HFFc6 (cell line): ENCODE measurements at regions not wholly inside any gene's neighbourhood (a gene's known extent, or its start where the extent isn't known, plus 50 kb on each side); places are given as distances from the start of the nearest gene placed in this dataset.

Experiments used
- DNase-seq: peaks from one replicate; pipeline ENCODE4 v3.0.0-alpha.2; 2018
- H3K27ac Mint-ChIP-seq: 2 replicates; pipeline ENCODE4 v1.8.0; 2020; ENCODE audit warnings: mild to moderate bottlenecking, mixed read lengths
- H3K27me3 Mint-ChIP-seq: 2 replicates; pipeline ENCODE4 v1.8.0; 2021; ENCODE audit warnings: mild to moderate bottlenecking, moderate library complexity, mixed read lengths; ENCODE audit not compliant: insufficient read depth
- H3K36me3 Mint-ChIP-seq: 2 replicates; pipeline ENCODE4 v1.8.0; 2021; ENCODE audit warnings: low read depth, mixed read lengths
- H3K4me1 Mint-ChIP-seq: 2 replicates; pipeline ENCODE4 v1.8.0; 2020; ENCODE audit warnings: low read depth, mixed read lengths
- H3K4me3 Mint-ChIP-seq: 2 replicates; pipeline ENCODE4 v1.8.0; 2020; ENCODE audit warnings: mild to moderate bottlenecking, moderate library complexity, mixed read lengths
- H3K9me3 Mint-ChIP-seq: 2 replicates; pipeline ENCODE4 v1.8.0; 2020; ENCODE audit warnings: mild to moderate bottlenecking, mixed read lengths
- TF ChIP-seq, protein P1 (sequence below): fragments of 200-600 bp; sonication (generic); IDR thresholded peaks from 2 replicates; pipeline ENCODE4 v1.5.0; 2021; ENCODE audit warnings: antibody characterized with exemption, mild to moderate bottlenecking

DNA sequence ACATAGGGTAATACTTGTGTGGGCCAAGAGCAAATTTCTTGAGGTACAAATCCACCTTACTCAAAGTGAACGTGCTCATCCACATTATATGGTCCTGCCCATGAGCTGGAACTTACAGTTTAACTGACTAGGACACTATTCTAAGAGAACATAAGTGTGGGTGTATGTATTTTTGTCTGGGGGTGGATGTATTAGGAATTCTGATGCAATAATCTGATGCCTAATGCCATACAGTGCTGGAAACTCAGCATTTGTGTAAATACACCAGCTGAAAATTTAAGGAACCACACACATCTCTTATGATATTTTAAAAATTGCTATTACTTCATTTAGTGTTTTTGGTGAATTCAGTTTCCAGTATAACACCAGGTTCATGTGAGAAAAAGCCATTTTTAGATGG is 1350.7 kb downstream of the ZPLD1 start:
- Mint-ChIP-seq H3K4me3 (no peak overlapping the region), H3K27me3 (no peaks in the 10 kb centered on the region), H3K27ac (no peak overlapping the region), H3K9me3 (peaks cover 20% of the 10 kb centered on the region; the same call in 1 of the 2 replicates), H3K4me1 (no peaks in the 10 kb centered on the region), H3K36me3 (no peaks in the 10 kb centered on the region)
- TF ChIP-seq, protein P1, sequence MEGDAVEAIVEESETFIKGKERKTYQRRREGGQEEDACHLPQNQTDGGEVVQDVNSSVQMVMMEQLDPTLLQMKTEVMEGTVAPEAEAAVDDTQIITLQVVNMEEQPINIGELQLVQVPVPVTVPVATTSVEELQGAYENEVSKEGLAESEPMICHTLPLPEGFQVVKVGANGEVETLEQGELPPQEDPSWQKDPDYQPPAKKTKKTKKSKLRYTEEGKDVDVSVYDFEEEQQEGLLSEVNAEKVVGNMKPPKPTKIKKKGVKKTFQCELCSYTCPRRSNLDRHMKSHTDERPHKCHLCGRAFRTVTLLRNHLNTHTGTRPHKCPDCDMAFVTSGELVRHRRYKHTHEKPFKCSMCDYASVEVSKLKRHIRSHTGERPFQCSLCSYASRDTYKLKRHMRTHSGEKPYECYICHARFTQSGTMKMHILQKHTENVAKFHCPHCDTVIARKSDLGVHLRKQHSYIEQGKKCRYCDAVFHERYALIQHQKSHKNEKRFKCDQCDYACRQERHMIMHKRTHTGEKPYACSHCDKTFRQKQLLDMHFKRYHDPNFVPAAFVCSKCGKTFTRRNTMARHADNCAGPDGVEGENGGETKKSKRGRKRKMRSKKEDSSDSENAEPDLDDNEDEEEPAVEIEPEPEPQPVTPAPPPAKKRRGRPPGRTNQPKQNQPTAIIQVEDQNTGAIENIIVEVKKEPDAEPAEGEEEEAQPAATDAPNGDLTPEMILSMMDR: no peak
- no peak for DNase-seq

DNA sequence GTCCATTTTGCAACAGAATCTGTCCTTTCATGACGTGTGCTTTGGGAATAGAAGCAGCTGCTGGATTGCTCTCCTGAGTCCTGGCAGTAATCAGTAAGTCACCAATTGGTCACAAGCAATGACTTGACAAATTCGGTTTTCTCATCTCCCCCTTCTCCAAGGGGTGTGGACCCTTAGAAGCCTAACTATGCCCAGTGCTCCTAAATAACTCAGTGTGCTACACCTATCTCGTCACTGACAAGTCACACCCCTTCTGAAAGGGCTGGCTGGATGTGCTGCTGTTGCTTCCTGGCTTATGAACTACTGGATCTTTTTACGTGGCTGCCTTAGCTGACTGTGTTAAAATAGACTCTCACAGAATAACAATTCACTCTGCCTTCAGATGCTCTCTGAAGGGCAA is 1351.5 kb downstream of the ZPLD1 start:
- TF ChIP-seq, protein P1: no peak
- Mint-ChIP-seq H3K36me3 (no peaks in the 10 kb centered on the region), H3K27ac (no peak overlapping the region), H3K4me1 (no peaks in the 10 kb centered on the region), H3K27me3 (no peaks in the 10 kb centered on the region), H3K9me3 (peaks cover 20% of the 10 kb centered on the region; the same call in 1 of the 2 replicates), H3K4me3 (no peak overlapping the region)
- no peak for DNase-seq

GRCh38 chr3:103787164-103787871 is 1352.5 kb downstream of the ZPLD1 start:
- H3K4me3 Mint-ChIP-seq: no peak overlapping the region
- H3K9me3 Mint-ChIP-seq: peaks cover 20% of the 10 kb centered on the region; the same call in 1 of the 2 replicates
- TF ChIP-seq, protein P1: no peak
- H3K36me3 Mint-ChIP-seq: no peaks in the 10 kb centered on the region
- no peak overlapping the region for H3K27ac Mint-ChIP-seq
- H3K27me3 Mint-ChIP-seq: no peaks in the 10 kb centered on the region
- H3K4me1 Mint-ChIP-seq: no peaks in the 10 kb centered on the region
- DNase-seq: no peak

DNA sequence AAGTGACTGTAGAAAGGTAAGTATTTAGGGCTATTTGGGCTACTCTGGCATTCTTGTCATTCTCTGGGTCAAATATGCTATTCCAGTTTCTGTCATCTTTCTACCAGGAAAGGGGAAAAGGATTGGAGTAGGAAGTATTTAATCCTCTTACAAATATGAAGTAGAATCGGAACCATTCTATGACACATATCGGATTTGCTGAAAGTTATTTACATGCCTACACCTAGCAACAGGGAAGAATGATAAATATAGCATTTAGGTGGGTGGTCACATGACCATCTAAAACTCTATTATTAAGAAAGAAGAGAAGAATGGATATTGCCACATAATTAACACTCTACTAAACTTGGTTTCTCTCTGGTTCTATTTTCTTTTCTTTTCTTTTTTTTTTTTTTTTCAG is 1353.1 kb downstream of the ZPLD1 start:
- Mint-ChIP-seq H3K4me3 (no peak overlapping the region), H3K9me3 (peaks cover 20% of the 10 kb centered on the region; the same call in 1 of the 2 replicates), H3K4me1 (no peaks in the 10 kb centered on the region), H3K27me3 (no peaks in the 10 kb centered on the region), H3K27ac (no peak overlapping the region), H3K36me3 (no peaks in the 10 kb centered on the region)
- no peak for DNase-seq
- TF ChIP-seq, protein P1: no peak

GRCh38 chr3:103791786-103792515 is 1357.1 kb downstream of the ZPLD1 start:
- H3K4me1 Mint-ChIP-seq: no peaks in the 10 kb centered on the region
- TF ChIP-seq, protein P1: no peak

More at GRCh38 chr3:103791786-103792515, 1357.1 kb downstream of the ZPLD1 start:
- H3K27me3 Mint-ChIP-seq: no peaks in the 10 kb centered on the region
- no peak for DNase-seq
- H3K9me3 Mint-ChIP-seq: peaks cover 10% of the 10 kb centered on the region; the same call in 1 of the 2 replicates
- no peak overlapping the region for H3K4me3 Mint-ChIP-seq
- H3K27ac Mint-ChIP-seq: no peak overlapping the region
- H3K36me3 Mint-ChIP-seq: no peaks in the 10 kb centered on the region
